HCT116 (cell line): ENCODE measurements at regions not wholly inside any gene's neighbourhood (a gene's known extent, or its start where the extent isn't known, plus 50 kb on each side); places are given as distances from the start of the nearest gene placed in this dataset.

Source experiments
- ATAC-seq: fragments of 200-7000 bp; cut with Tn5 transposase; 2 replicates; pipeline ENCODE4 v1.9.1; 2020; ENCODE audit warnings: mild to moderate bottlenecking, moderate library complexity
- BruUV-seq: library from RNA; stranded (reverse); fragments of 400-500 nt; replicated peaks from 2 replicates; lab custom pipeline; 2021; lab: Mats Ljungman, UMichigan
- CTCF ChIA-PET: fragments of 300-600 bp; sonication (Branson Sonifier 250); formaldehyde crosslinking; loops from one replicate; lab custom pipeline; 2021; ENCODE audit warnings: antibody characterized with exemption; lab: Charles Lee
- POLR2A ChIA-PET: fragments of 300-600, 350-600 bp; sonication (Branson Sonifier 250); formaldehyde crosslinking; loops from one replicate; lab custom pipeline; 2021; ENCODE audit warnings: antibody characterized with exemption; lab: Charles Lee
- RAD21 ChIA-PET, 2 experiments: fragments of 300-600 bp; sonication (Branson Sonifier 250); formaldehyde crosslinking; loops; one replicate each; lab custom pipeline; 2023; ENCODE audit warnings: low total read pairs in 2 of 2; ENCODE audit not compliant: uncharacterized antibody in 2 of 2, unreplicated experiment in 2 of 2, low non-redundant PET in 1 of 2; lab: Charles Lee
- DNase-seq: peaks from one replicate; pipeline ENCODE4 v3.0.0-alpha.2; 2010; ENCODE audit warnings: low read depth, low spot score
- H2AFZ ChIP-seq: fragments of 200-600 bp; shearing (Covaris generic), sonication (generic); 2 replicates; pipeline ENCODE4 v1.6.1; 2017; ENCODE audit warnings: low read depth, mixed run types, mixed read lengths, antibody characterized with exemption, low read length; ENCODE audit not compliant: poor library complexity, severe bottlenecking
- H3K27ac ChIP-seq: 2 replicates; pipeline ENCODE4 v1.5.1; 2012; ENCODE audit warnings: low read depth, low read length
- H3K27me3 ChIP-seq: fragments of 200-600 bp; sonication (generic); 2 replicates; pipeline ENCODE4 v1.6.1; 2016; ENCODE audit warnings: mixed run types, low read length, mixed read lengths; ENCODE audit not compliant: insufficient read depth
- H3K36me3 ChIP-seq, 2 experiments: fragments of 200-500 bp in 1 of 2; fragments of 200-600 bp in 1 of 2; sonication (Bioruptor generic) in 1 of 2; sonication (generic) in 1 of 2; 2 replicates each; pipeline versions ENCODE4 v1.5.1 to v1.6.1; 2014 to 2016; ENCODE audit warnings: low read length in 2 of 2, inconsistent platforms in 1 of 2, mixed read lengths in 1 of 2, mixed run types in 1 of 2; ENCODE audit not compliant: insufficient read depth in 2 of 2, control insufficient read depth in 1 of 2
- H3K4me1 ChIP-seq, 2 experiments: fragments of 200-600 bp in 1 of 2; sonication (generic) in 1 of 2; 2 replicates each; pipeline versions ENCODE4 v1.5.1 to v1.6.1; 2012 to 2017; ENCODE audit warnings: low read length in 2 of 2, inconsistent platforms in 1 of 2, mild to moderate bottlenecking in 1 of 2, mixed read lengths in 1 of 2, mixed run types in 1 of 2, moderate library complexity in 1 of 2; ENCODE audit not compliant: insufficient read depth in 2 of 2, control insufficient read depth in 1 of 2
- H3K4me2 ChIP-seq: fragments of 200-600 bp; sonication (generic); 2 replicates; pipeline ENCODE4 v1.6.1; 2017; ENCODE audit warnings: mixed run types, low read length, mixed read lengths
- H3K4me3 ChIP-seq, 2 experiments: fragments of 200-600 bp in 1 of 2; sonication (generic) in 1 of 2; replicated peaks in 1 of 2; 2 replicates each; pipeline ENCODE4 v1.5.1; 2011 to 2016; ENCODE audit warnings: low read length in 2 of 2, control low read depth in 1 of 2, low read depth in 1 of 2, mild to moderate bottlenecking in 1 of 2, mixed read lengths in 1 of 2, mixed run types in 1 of 2
- H3K79me2 ChIP-seq: fragments of 200-600 bp; sonication (generic); 2 replicates; pipeline ENCODE4 v1.6.1; 2017; ENCODE audit warnings: mild to moderate bottlenecking, mixed run types, low read length, moderate library complexity, mixed read lengths; ENCODE audit not compliant: insufficient read depth
- H3K9ac ChIP-seq: fragments of 200-600 bp; sonication (generic); 2 replicates; pipeline ENCODE4 v1.6.1; 2016; ENCODE audit warnings: low read length, mixed read lengths
- H3K9me2 ChIP-seq: fragments of 200-600 bp; sonication (generic), shearing (Covaris generic); 2 replicates; pipeline ENCODE4 v1.6.1; 2017; ENCODE audit warnings: mixed run types, mild to moderate bottlenecking, moderate library complexity; ENCODE audit not compliant: insufficient read depth
- H3K9me3 ChIP-seq, 2 experiments: fragments of 200-500 bp in 1 of 2; fragments of 200-600 bp in 1 of 2; sonication (Bioruptor generic) in 1 of 2; sonication (generic) in 1 of 2; 2 replicates each; pipeline ENCODE4 v1.6.1; 2014 to 2017; ENCODE audit warnings: low read length in 2 of 2, mixed read lengths in 2 of 2, inconsistent platforms in 1 of 2, low read depth in 1 of 2, mild to moderate bottlenecking in 1 of 2, mixed run types in 1 of 2, moderate library complexity in 1 of 2; ENCODE audit not compliant: control insufficient read depth in 1 of 2, insufficient read depth in 1 of 2
- H4K20me1 ChIP-seq: fragments of 200-600 bp; sonication (generic), shearing (Covaris generic); 2 replicates; pipeline ENCODE4 v1.6.1; 2017; ENCODE audit warnings: mixed run types, mild to moderate bottlenecking, moderate library complexity; ENCODE audit not compliant: insufficient read depth
- CBX3 ChIP-seq: IDR thresholded peaks from 2 replicates; pipeline ENCODE4 v1.6.1; 2012; ENCODE audit warnings: low read depth
- CEBPB ChIP-seq: IDR thresholded peaks from 2 replicates; pipeline ENCODE4 v1.6.1; 2012; ENCODE audit warnings: low read depth
- EGR1 ChIP-seq: IDR thresholded peaks from 2 replicates; pipeline ENCODE4 v1.6.1; 2012; ENCODE audit warnings: low read depth
- RAD21 ChIP-seq: IDR thresholded peaks from 2 replicates; pipeline ENCODE4 v1.6.1; 2012; ENCODE audit warnings: low read depth, mild to moderate bottlenecking
- SP1 ChIP-seq: IDR thresholded peaks from 2 replicates; pipeline ENCODE4 v1.6.1; 2012; ENCODE audit warnings: low read depth
- SRF ChIP-seq: IDR thresholded peaks from 2 replicates; pipeline ENCODE4 v1.6.1; 2012; ENCODE audit warnings: low read depth
- TCF7L2 ChIP-seq: IDR thresholded peaks from 2 replicates; pipeline ENCODE4 v1.7.0; 2011; ENCODE audit warnings: borderline replicate concordance, inconsistent platforms; ENCODE audit not compliant: insufficient read depth, insufficient read length; ENCODE audit errors: extremely low read depth
- ZNF274 ChIP-seq: fragments of 200-500 bp; sonication (Bioruptor generic); IDR thresholded peaks from 2 replicates; pipeline ENCODE4 v1.6.1; 2014; ENCODE audit warnings: mild to moderate bottlenecking, low read depth, low read length, inconsistent platforms
- intact Hi-C: fragments of 100-400 bp; cut with micrococcal nuclease; formaldehyde crosslinking; loops from 2 replicates; pipeline ENCODE4 v1.10.0; 2022
- TF ChIP-seq, protein P1 (sequence below): IDR thresholded peaks from 2 replicates; pipeline ENCODE4 v1.6.1; 2012; ENCODE audit warnings: low read depth
- TF ChIP-seq, protein P2 (sequence below): IDR thresholded peaks from 2 replicates; pipeline ENCODE4 v1.6.1; 2012
- TF ChIP-seq, protein P3 (sequence below), 3 experiments: fragments of 200-600 bp in 1 of 3; sonication (generic) in 1 of 3; IDR thresholded peaks in 2 of 3; conservative IDR thresholded peaks in 1 of 3; 2 replicates each; pipeline ENCODE4 v1.5.1; 2012 to 2017; ENCODE audit warnings: low read depth in 2 of 3, low read length in 2 of 3, antibody characterized with exemption in 1 of 3, borderline replicate concordance in 1 of 3, control low read depth in 1 of 3, mild to moderate bottlenecking in 1 of 3, mixed read lengths in 1 of 3, mixed run types in 1 of 3, moderate library complexity in 1 of 3; ENCODE audit not compliant: insufficient read depth in 1 of 3

DNA sequence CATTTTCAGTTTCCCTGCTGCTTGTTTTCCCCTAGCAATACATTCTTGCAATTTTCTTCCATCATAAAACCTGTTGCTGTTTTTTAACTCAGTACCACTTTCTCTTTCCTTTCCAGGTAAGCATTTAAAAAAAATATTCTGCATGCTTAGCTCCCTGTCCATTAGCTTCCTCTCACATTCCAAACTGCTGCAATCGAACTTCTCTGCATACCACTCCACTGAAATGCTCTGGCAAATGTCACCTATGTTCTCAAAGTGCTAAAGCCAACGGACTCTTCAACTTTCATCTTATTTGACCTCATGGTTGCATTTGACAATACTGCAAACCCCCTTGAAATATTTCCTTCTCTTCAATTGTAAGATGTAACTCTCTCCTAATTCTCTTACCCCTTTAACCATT, 192.7 kb downstream of the ANAPC10 start:
- intact Hi-C loops: no loop called here
- ATAC-seq (no peak), DNase-seq (no peak)
- H3K36me3 ChIP-seq: no peaks in the 10 kb centered on the region
- H4K20me1 ChIP-seq: no peaks in the 10 kb centered on the region
- H3K4me3 ChIP-seq: no peak overlapping the region
- no TSS peak for BruUV-seq
- H2AFZ ChIP-seq: no peak overlapping the region
- RAD21 ChIA-PET: no interaction called here
- no peak for TF ChIP-seq CEBPB
- peaks cover 0 to 7% of the 10 kb centered on the region in 2 experiments; a peak in 2 of 4 replicates for H3K4me1 ChIP-seq
- no peaks in the 10 kb centered on the region for H3K9me2 ChIP-seq
- no peak overlapping the region for H3K27ac ChIP-seq
- no peaks in the 10 kb centered on the region for H3K9me3 ChIP-seq
- CTCF ChIA-PET: no interaction called here
- no peak overlapping the region for H3K9ac ChIP-seq
- no peak overlapping the region for H3K4me2 ChIP-seq
- POLR2A ChIA-PET: no interaction called here
- H3K79me2 ChIP-seq: no peaks in the 10 kb centered on the region
- H3K27me3 ChIP-seq: no peaks in the 10 kb centered on the region

DNA sequence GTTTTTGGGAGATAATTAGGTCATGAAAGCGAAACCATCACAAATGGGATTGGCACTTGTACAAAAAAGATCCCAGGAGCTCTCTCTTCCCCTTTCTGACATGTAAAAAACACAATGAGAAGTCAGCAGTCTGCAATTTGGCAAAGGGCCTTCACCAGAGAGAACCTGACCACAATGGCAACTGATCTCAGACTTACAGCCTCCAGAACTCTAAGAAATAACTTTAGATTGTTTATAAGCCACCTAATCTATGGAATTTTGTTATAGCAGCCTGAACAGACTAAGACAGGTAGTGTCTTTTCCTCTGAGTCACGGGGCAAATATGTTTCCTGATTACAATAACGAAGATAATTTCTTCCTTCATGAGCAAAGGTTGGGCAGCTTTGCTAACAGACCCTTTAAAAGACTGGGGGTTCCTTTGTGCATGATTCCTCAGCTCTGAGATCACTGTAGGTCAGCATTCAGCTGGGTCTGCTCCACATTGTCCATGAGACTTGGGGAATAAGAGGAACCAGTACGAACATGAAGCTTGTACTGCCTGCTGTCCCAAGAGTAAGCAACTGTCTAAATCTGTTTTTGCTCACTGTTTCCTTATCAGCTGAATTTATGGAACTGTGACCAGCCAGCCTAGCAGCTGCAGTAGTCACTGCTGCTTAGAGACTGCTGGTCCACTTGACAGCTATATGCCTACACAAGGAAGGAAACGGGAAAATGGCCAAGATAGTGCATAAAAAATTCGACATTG, 191.6 kb downstream of the ANAPC10 start:
- Histone ChIP-seq H3K4me1 (peaks cover 0 to 7% of the 10 kb centered on the region in 2 experiments; a peak in 2 of 4 replicates), H3K9me3 (no peaks in the 10 kb centered on the region), H3K36me3 (no peaks in the 10 kb centered on the region), H4K20me1 (no peaks in the 10 kb centered on the region), H3K9me2 (no peaks in the 10 kb centered on the region), H2AFZ (no peak overlapping the region), H3K79me2 (no peaks in the 10 kb centered on the region), H3K4me3 (no peak overlapping the region), H3K27me3 (no peaks in the 10 kb centered on the region), H3K4me2 (no peak overlapping the region), H3K27ac (no peak overlapping the region), H3K9ac (no peak overlapping the region)
- BruUV-seq: no TSS peak
- ATAC-seq: no peak
- ChIA-PET POLR2A (no interaction called here), RAD21 (no interaction called here), CTCF (no interaction called here)
- intact Hi-C loops: no loop called here
- no peak for DNase-seq
- TF ChIP-seq RAD21: no peak
- no peak for TF ChIP-seq SP1
- no peak for TF ChIP-seq ZNF274
- no peak for TF ChIP-seq EGR1
- TF ChIP-seq, protein P1, sequence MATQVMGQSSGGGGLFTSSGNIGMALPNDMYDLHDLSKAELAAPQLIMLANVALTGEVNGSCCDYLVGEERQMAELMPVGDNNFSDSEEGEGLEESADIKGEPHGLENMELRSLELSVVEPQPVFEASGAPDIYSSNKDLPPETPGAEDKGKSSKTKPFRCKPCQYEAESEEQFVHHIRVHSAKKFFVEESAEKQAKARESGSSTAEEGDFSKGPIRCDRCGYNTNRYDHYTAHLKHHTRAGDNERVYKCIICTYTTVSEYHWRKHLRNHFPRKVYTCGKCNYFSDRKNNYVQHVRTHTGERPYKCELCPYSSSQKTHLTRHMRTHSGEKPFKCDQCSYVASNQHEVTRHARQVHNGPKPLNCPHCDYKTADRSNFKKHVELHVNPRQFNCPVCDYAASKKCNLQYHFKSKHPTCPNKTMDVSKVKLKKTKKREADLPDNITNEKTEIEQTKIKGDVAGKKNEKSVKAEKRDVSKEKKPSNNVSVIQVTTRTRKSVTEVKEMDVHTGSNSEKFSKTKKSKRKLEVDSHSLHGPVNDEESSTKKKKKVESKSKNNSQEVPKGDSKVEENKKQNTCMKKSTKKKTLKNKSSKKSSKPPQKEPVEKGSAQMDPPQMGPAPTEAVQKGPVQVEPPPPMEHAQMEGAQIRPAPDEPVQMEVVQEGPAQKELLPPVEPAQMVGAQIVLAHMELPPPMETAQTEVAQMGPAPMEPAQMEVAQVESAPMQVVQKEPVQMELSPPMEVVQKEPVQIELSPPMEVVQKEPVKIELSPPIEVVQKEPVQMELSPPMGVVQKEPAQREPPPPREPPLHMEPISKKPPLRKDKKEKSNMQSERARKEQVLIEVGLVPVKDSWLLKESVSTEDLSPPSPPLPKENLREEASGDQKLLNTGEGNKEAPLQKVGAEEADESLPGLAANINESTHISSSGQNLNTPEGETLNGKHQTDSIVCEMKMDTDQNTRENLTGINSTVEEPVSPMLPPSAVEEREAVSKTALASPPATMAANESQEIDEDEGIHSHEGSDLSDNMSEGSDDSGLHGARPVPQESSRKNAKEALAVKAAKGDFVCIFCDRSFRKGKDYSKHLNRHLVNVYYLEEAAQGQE: no peak
- TF ChIP-seq, protein P2, sequence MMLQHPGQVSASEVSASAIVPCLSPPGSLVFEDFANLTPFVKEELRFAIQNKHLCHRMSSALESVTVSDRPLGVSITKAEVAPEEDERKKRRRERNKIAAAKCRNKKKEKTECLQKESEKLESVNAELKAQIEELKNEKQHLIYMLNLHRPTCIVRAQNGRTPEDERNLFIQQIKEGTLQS: no peak
- no peak for TF ChIP-seq CBX3
- TF ChIP-seq, protein P3, sequence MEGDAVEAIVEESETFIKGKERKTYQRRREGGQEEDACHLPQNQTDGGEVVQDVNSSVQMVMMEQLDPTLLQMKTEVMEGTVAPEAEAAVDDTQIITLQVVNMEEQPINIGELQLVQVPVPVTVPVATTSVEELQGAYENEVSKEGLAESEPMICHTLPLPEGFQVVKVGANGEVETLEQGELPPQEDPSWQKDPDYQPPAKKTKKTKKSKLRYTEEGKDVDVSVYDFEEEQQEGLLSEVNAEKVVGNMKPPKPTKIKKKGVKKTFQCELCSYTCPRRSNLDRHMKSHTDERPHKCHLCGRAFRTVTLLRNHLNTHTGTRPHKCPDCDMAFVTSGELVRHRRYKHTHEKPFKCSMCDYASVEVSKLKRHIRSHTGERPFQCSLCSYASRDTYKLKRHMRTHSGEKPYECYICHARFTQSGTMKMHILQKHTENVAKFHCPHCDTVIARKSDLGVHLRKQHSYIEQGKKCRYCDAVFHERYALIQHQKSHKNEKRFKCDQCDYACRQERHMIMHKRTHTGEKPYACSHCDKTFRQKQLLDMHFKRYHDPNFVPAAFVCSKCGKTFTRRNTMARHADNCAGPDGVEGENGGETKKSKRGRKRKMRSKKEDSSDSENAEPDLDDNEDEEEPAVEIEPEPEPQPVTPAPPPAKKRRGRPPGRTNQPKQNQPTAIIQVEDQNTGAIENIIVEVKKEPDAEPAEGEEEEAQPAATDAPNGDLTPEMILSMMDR (IDR thresholded peaks at IDR 0.05 in 2 of 3, conservative IDR thresholded peaks at IDR 0.05 in 1 of 3; ENCODE audit: borderline replicate concordance in 1 of 3, insufficient read depth in 1 of 3, low read depth in 2 of 3, low read length in 2 of 3): no peak
- TF ChIP-seq TCF7L2: no peak
- no peak for TF ChIP-seq SRF
